H1 (cell line): ENCODE measurements at regions not wholly inside any gene's neighbourhood (a gene's known extent, or its start where the extent isn't known, plus 50 kb on each side); places are given as distances from the start of the nearest gene placed in this dataset.

Experiments used
- CTCF ChIA-PET: fragments of 300-600 bp; sonication (Branson Sonifier 250); formaldehyde crosslinking; loops from one replicate; lab custom pipeline; 2021; ENCODE audit not compliant: partially characterized antibody; lab: Charles Lee
- POLR2A ChIA-PET: fragments of 300-600 bp; sonication (Branson Sonifier 250); formaldehyde crosslinking; loops from one replicate; lab custom pipeline; 2021; ENCODE audit warnings: inconsistent platforms; ENCODE audit not compliant: partially characterized antibody; lab: Charles Lee
- DNase-seq, 2 experiments: peaks; one replicate each; pipeline versions ENCODE4 v3.0.0 to v3.0.0-alpha.2; 2010 to 2022; ENCODE audit warnings: low spot score in 2 of 2, low read depth in 1 of 2, mixed read lengths in 1 of 2
- FAIRE-seq: peaks from 2 replicates; lab custom pipeline; 2011; peaks lifted over from hg19 to GRCh38; lab: Jason Lieb, UNC
- H2AFZ ChIP-seq: 2 replicates; pipeline ENCODE4 v1.8.1; 2012; ENCODE audit warnings: low read length, inconsistent platforms
- H2AK5ac ChIP-seq: 2 replicates; pipeline ENCODE4 v1.6.1; 2013; ENCODE audit warnings: low read depth, low read length
- H2BK120ac ChIP-seq: replicated peaks from 2 replicates; pipeline ENCODE3; 2013; ENCODE audit warnings: low read depth, low read length, inconsistent platforms
- H2BK12ac ChIP-seq: 2 replicates; pipeline ENCODE4 v1.6.1; 2013; ENCODE audit warnings: low read depth, low read length
- H2BK15ac ChIP-seq: 2 replicates; pipeline ENCODE4 v1.6.1; 2013; ENCODE audit warnings: low read length
- H2BK20ac ChIP-seq: 2 replicates; pipeline ENCODE4 v1.6.1; 2013; ENCODE audit warnings: low read length
- H2BK5ac ChIP-seq: 2 replicates; pipeline ENCODE4 v1.6.1; 2013; ENCODE audit warnings: low read depth, low read length
- H3K14ac ChIP-seq: 2 replicates; pipeline ENCODE4 v1.6.1; 2013; ENCODE audit warnings: inconsistent platforms; ENCODE audit not compliant: insufficient read length
- H3K18ac ChIP-seq: 2 replicates; pipeline ENCODE4 v1.6.1; 2013; ENCODE audit warnings: low read length; ENCODE audit errors: extremely low read depth
- H3K23ac ChIP-seq: 2 replicates; pipeline ENCODE4 v1.6.1; 2013; ENCODE audit warnings: inconsistent platforms; ENCODE audit not compliant: insufficient read length
- H3K23me2 ChIP-seq: 2 replicates; pipeline ENCODE4 v1.6.1; 2013; ENCODE audit warnings: low read depth, low read length
- H3K27ac ChIP-seq: 2 replicates; pipeline ENCODE4 v1.6.1; 2011; ENCODE audit warnings: low read depth, low read length, inconsistent platforms
- H3K27me3 ChIP-seq, 4 experiments: replicated peaks in 1 of 4; 1 replicate in 1 of 4; 2 replicates in 3 of 4; pipeline versions ENCODE4 v1.6.1 to v1.8.1; 2011 to 2013; ENCODE audit warnings: low read length in 3 of 4, mild to moderate bottlenecking in 3 of 4, inconsistent platforms in 2 of 4, mixed read lengths in 2 of 4, moderate library complexity in 1 of 4; ENCODE audit not compliant: control insufficient read depth in 3 of 4, insufficient read depth in 3 of 4; ENCODE audit errors: extremely low read depth in 1 of 4
- H3K36me3 ChIP-seq, 4 experiments: 2 replicates each; pipeline versions ENCODE4 v1.6.1 to v1.8.1; 2011 to 2013; ENCODE audit warnings: mild to moderate bottlenecking in 4 of 4, low read length in 3 of 4, moderate library complexity in 2 of 4, control low read depth in 1 of 4, inconsistent platforms in 1 of 4; ENCODE audit not compliant: insufficient read depth in 4 of 4, control insufficient read depth in 2 of 4
- H3K4ac ChIP-seq: replicated peaks from 2 replicates; pipeline ENCODE3; 2013; ENCODE audit warnings: low read length, low read depth, mixed read lengths, inconsistent platforms; ENCODE audit not compliant: insufficient read length
- H3K4me1 ChIP-seq, 4 experiments: replicated peaks in 1 of 4; 1 replicate in 1 of 4; 2 replicates in 3 of 4; pipeline versions ENCODE4 v1.6.1 to v1.8.1; 2011 to 2013; ENCODE audit warnings: low read length in 3 of 4, inconsistent platforms in 2 of 4, mixed read lengths in 1 of 4; ENCODE audit not compliant: insufficient read depth in 4 of 4, control insufficient read depth in 3 of 4
- H3K4me2 ChIP-seq, 2 experiments: 2 replicates each; pipeline versions ENCODE4 v1.6.1 to v1.8.1; 2011 to 2013; ENCODE audit warnings: low read depth in 2 of 2, low read length in 2 of 2, control low read depth in 1 of 2, inconsistent platforms in 1 of 2, mild to moderate bottlenecking in 1 of 2; ENCODE audit not compliant: insufficient read depth in 1 of 2
- H3K4me3 ChIP-seq, 4 experiments: fragments of 200-600, 300-600 bp in 1 of 4; sonication (generic), shearing (Covaris generic), sonication (Bioruptor Twin) in 1 of 4; 2 replicates each; pipeline versions ENCODE4 v1.5.1 to v1.8.1; 2011 to 2016; ENCODE audit warnings: low read length in 4 of 4, low read depth in 3 of 4, control low read depth in 2 of 4, inconsistent platforms in 2 of 4, mild to moderate bottlenecking in 2 of 4, mixed read lengths in 1 of 4, moderate library complexity in 1 of 4; ENCODE audit not compliant: insufficient read depth in 2 of 4; ENCODE audit errors: extremely low read depth in 1 of 4
- H3K56ac ChIP-seq: replicated peaks from 2 replicates; pipeline ENCODE3; 2013; ENCODE audit warnings: low read depth, mild to moderate bottlenecking, mixed read lengths, low read length, inconsistent platforms; ENCODE audit not compliant: insufficient read length
- H3K79me1 ChIP-seq: 2 replicates; pipeline ENCODE4 v1.6.1; 2013; ENCODE audit warnings: low read depth, low read length, control low read depth
- H3K79me2 ChIP-seq, 2 experiments: 2 replicates each; pipeline versions ENCODE4 v1.6.1 to v1.8.1; 2012 to 2013; ENCODE audit warnings: low read length in 2 of 2, mild to moderate bottlenecking in 2 of 2, inconsistent platforms in 1 of 2; ENCODE audit not compliant: insufficient read depth in 2 of 2, control insufficient read depth in 1 of 2
- H3K9ac ChIP-seq, 4 experiments: replicated peaks in 1 of 4; 1 replicate in 1 of 4; 2 replicates in 3 of 4; pipeline versions ENCODE4 v1.6.1 to v1.8.1; 2011 to 2013; ENCODE audit warnings: low read depth in 3 of 4, low read length in 3 of 4, control low read depth in 2 of 4, mild to moderate bottlenecking in 2 of 4, moderate library complexity in 2 of 4, inconsistent platforms in 1 of 4; ENCODE audit errors: extremely low read depth in 1 of 4
- H3K9me3 ChIP-seq, 2 experiments: 2 replicates each; pipeline versions ENCODE4 v1.6.1 to v1.8.1; 2012 to 2013; ENCODE audit warnings: mild to moderate bottlenecking in 2 of 2, moderate library complexity in 2 of 2, control low read depth in 1 of 2, inconsistent platforms in 1 of 2, low read depth in 1 of 2, low read length in 1 of 2, mixed read lengths in 1 of 2; ENCODE audit not compliant: insufficient read depth in 2 of 2
- H4K20me1 ChIP-seq, 2 experiments: replicated peaks in 1 of 2; 2 replicates each; pipeline versions ENCODE3 to v1.8.1; 2011 to 2013; ENCODE audit warnings: inconsistent platforms in 2 of 2, low read length in 2 of 2, mild to moderate bottlenecking in 1 of 2; ENCODE audit not compliant: insufficient read depth in 2 of 2, control insufficient read depth in 1 of 2
- H4K5ac ChIP-seq: 2 replicates; pipeline ENCODE4 v1.6.1; 2013; ENCODE audit warnings: low read length, low read depth, mixed read lengths, inconsistent platforms; ENCODE audit not compliant: insufficient read length
- H4K8ac ChIP-seq: 2 replicates; pipeline ENCODE4 v1.8.0; 2013; ENCODE audit warnings: mild to moderate bottlenecking, moderate library complexity, low read length, inconsistent platforms; ENCODE audit not compliant: insufficient read depth; ENCODE audit errors: extremely low read depth
- H4K91ac ChIP-seq: replicated peaks from 2 replicates; pipeline ENCODE3; 2013; ENCODE audit warnings: low read length, mixed read lengths, inconsistent platforms; ENCODE audit not compliant: insufficient read length
- CTCF ChIP-seq, 3 experiments: IDR thresholded peaks; 1 replicate in 2 of 3; 2 replicates in 1 of 3; pipeline versions ENCODE4 v1.5.1 to v1.6.1; 2011; ENCODE audit warnings: low read length in 3 of 3, mild to moderate bottlenecking in 3 of 3, inconsistent platforms in 2 of 3, low read depth in 1 of 3, moderate library complexity in 1 of 3; ENCODE audit not compliant: insufficient read depth in 1 of 3; ENCODE audit errors: control extremely low read depth in 1 of 3
- EP300 ChIP-seq, 2 experiments: IDR thresholded peaks; 1 replicate in 1 of 2; 2 replicates in 1 of 2; pipeline ENCODE4 v1.6.1; 2011 to 2012; ENCODE audit warnings: low read depth in 2 of 2, low read length in 2 of 2, mild to moderate bottlenecking in 2 of 2, borderline replicate concordance in 1 of 2, inconsistent platforms in 1 of 2, moderate library complexity in 1 of 2
- RAD21 ChIP-seq, 2 experiments: IDR thresholded peaks in 1 of 2; conservative IDR thresholded peaks in 1 of 2; 2 replicates each; pipeline ENCODE4 v1.6.1; 2011; ENCODE audit warnings: low read depth in 2 of 2, low read length in 2 of 2, improper control_type of control experiment in 1 of 2, inconsistent platforms in 1 of 2, mild to moderate bottlenecking in 1 of 2, moderate library complexity in 1 of 2
- RBBP5 ChIP-seq: IDR thresholded peaks from 2 replicates; pipeline ENCODE4 v1.7.1; 2012; ENCODE audit warnings: low read depth, mild to moderate bottlenecking, inconsistent platforms, low read length, moderate library complexity, borderline replicate concordance
- WGBS, 2 experiments: shearing (Covaris generic) in 1 of 2; methylation state at CpG; one replicate each; pipeline versions ENCODE4 v1.1.6 to v1.1.7; 2013 to 2015; ENCODE audit warnings: low lambda C conversion rate in 2 of 2, mixed read lengths in 2 of 2, inconsistent platforms in 1 of 2, low coverage in 1 of 2, missing lambda C conversion rate in 1 of 2; ENCODE audit not compliant: insufficient replicate concordance in 2 of 2, insufficient coverage in 1 of 2, insufficient read length in 1 of 2; ENCODE audit errors: extremely low coverage in 1 of 2, missing lambda C conversion rate in 1 of 2; 5-methylcytosine and 5-hydroxymethylcytosine counted together

GRCh38 chr6:50602292-50602691 lies 111.0 kb upstream of the TFAP2D start:
- Histone ChIP-seq H3K27ac (no peak overlapping the region), H2BK12ac (no peak overlapping the region), H3K27me3 (no peaks in the 10 kb centered on the region), H2AFZ (no peak overlapping the region), H3K4me3 (no peak overlapping the region), H2BK120ac (no peak overlapping the region), H4K91ac (no peak overlapping the region), H2AK5ac (no peak overlapping the region), H4K5ac (no peak overlapping the region), H3K4ac (no peak overlapping the region), H3K4me1 (no peaks in the 10 kb centered on the region), H2BK20ac (no peak overlapping the region), H3K56ac (no peak overlapping the region), H2BK5ac (no peak overlapping the region), H2BK15ac (no peak overlapping the region), H3K23ac (no peak overlapping the region), H3K9ac (no peak overlapping the region), H3K23me2 (no peaks in the 10 kb centered on the region), H4K8ac (no peak overlapping the region), H3K79me2 (no peaks in the 10 kb centered on the region), H4K20me1 (no peaks in the 10 kb centered on the region), H3K14ac (no peak overlapping the region), H3K79me1 (no peaks in the 10 kb centered on the region), H3K36me3 (no peaks in the 10 kb centered on the region), H3K4me2 (no peak overlapping the region), H3K9me3 (no peaks in the 10 kb centered on the region), H3K18ac (no peak overlapping the region)
- POLR2A ChIA-PET: no interaction called here
- no peak for DNase-seq
- TF ChIP-seq EP300 (IDR thresholded peaks at IDR 0.05; ENCODE audit: borderline replicate concordance in 1 of 2, low read depth in 2 of 2, low read length in 2 of 2) (no peak), RBBP5 (no peak), CTCF (IDR thresholded peaks at IDR 0.05; ENCODE audit: control extremely low read depth in 1 of 3, insufficient read depth in 1 of 3, low read depth in 1 of 3, low read length in 3 of 3) (peak in 2 of 3 experiments; percentile 45 to 57; a peak in 2 of 4 replicates), RAD21 (IDR thresholded peaks at IDR 0.05 in 1 of 2, conservative IDR thresholded peaks at IDR 0.05 in 1 of 2; ENCODE audit: low read depth in 2 of 2, low read length in 2 of 2) (peak; percentile 70 to 74)
- FAIRE-seq: no peak
- CTCF ChIA-PET: interaction anchor here (0.8 to 4.0 kb wide), 13 partner anchors 8 to 484 kb away, joined by 3 to 28 read pairs (median 4); no protein-coding TSS in a partner anchor
- 74% methylated on average over 2 of the region's 2 CpGs; no CpG with 5 or more reads in 1 of the 2 experiments for WGBS, 2 experiments
